IMR-90 (cell line): ENCODE measurements at regions not wholly inside any gene's neighbourhood (a gene's known extent, or its start where the extent isn't known, plus 50 kb on each side); places are given as distances from the start of the nearest gene placed in this dataset.

Source experiments
- ATAC-seq: fragments of 200-7000 bp; cut with Tn5 transposase; 2 replicates; pipeline ENCODE4 v1.9.1; 2020; ENCODE audit warnings: low read depth, mild to moderate bottlenecking, moderate library complexity
- BruUV-seq: library from RNA; stranded (reverse); fragments of 400-500 nt; replicated peaks from 2 replicates; lab custom pipeline; 2021; lab: Mats Ljungman, UMichigan
- CTCF ChIA-PET: fragments of 300-600 bp; formaldehyde crosslinking; extraction: SDS; loops from one replicate; lab custom pipeline; 2021; ENCODE audit warnings: antibody characterized with exemption; lab: Yijun Ruan, JAX
- POLR2A ChIA-PET: fragments of 300-600 bp; sonication (Branson Sonifier 250); formaldehyde crosslinking; loops from one replicate; lab custom pipeline; 2022; ENCODE audit warnings: antibody characterized with exemption; ENCODE audit not compliant: unreplicated experiment; lab: Charles Lee
- DNase-seq: peaks from one replicate; pipeline ENCODE4 v3.0.0; 2013
- H2AFZ ChIP-seq: replicated peaks from 2 replicates; pipeline ENCODE3; 2013; ENCODE audit warnings: low read length, mild to moderate bottlenecking; ENCODE audit not compliant: poor library complexity
- H2AK5ac ChIP-seq: 2 replicates; pipeline ENCODE4 v1.6.1; 2013; ENCODE audit warnings: low read depth, low read length, inconsistent platforms
- H2AK9ac ChIP-seq: replicated peaks from 2 replicates; pipeline ENCODE3; 2013; ENCODE audit warnings: mild to moderate bottlenecking, low read depth, low read length, moderate library complexity; ENCODE audit not compliant: poor library complexity
- H2BK120ac ChIP-seq: 2 replicates; pipeline ENCODE4 v1.6.1; 2013; ENCODE audit warnings: low read depth, low read length, inconsistent platforms
- H2BK15ac ChIP-seq: 3 replicates; pipeline ENCODE4 v1.6.1; 2013; ENCODE audit warnings: low read depth, low read length, inconsistent platforms
- H2BK20ac ChIP-seq: 2 replicates; pipeline ENCODE4 v1.6.1; 2013; ENCODE audit warnings: low read depth, mild to moderate bottlenecking, inconsistent platforms, low read length, moderate library complexity
- H2BK5ac ChIP-seq: 2 replicates; pipeline ENCODE4 v1.6.1; 2013; ENCODE audit warnings: mild to moderate bottlenecking, low read depth, low read length, inconsistent platforms; ENCODE audit not compliant: poor library complexity, severe bottlenecking
- H3K14ac ChIP-seq: replicated peaks from 2 replicates; pipeline ENCODE4 v1.6.1; 2013; ENCODE audit warnings: low read depth, low read length, inconsistent platforms
- H3K18ac ChIP-seq: 2 replicates; pipeline ENCODE4 v1.6.1; 2013; ENCODE audit warnings: low read depth, low read length, control low read depth
- H3K23ac ChIP-seq: 2 replicates; pipeline ENCODE4 v1.6.1; 2013; ENCODE audit warnings: low read depth, low read length, inconsistent platforms
- H3K27ac ChIP-seq: 2 replicates; pipeline ENCODE4 v1.5.1; 2013; ENCODE audit warnings: mild to moderate bottlenecking, control low read depth, low read length; ENCODE audit not compliant: insufficient read depth
- H3K27me3 ChIP-seq: 2 replicates; pipeline ENCODE4 v1.6.1; 2013; ENCODE audit warnings: low read length; ENCODE audit not compliant: control insufficient read depth, insufficient read depth
- H3K36me3 ChIP-seq: 2 replicates; pipeline ENCODE4 v1.6.1; 2013; ENCODE audit warnings: low read length, mixed read lengths; ENCODE audit not compliant: control insufficient read depth, insufficient read depth
- H3K4ac ChIP-seq: 2 replicates; pipeline ENCODE4 v1.6.1; 2013; ENCODE audit warnings: low read depth, low read length, inconsistent platforms
- H3K4me1 ChIP-seq: 2 replicates; pipeline ENCODE4 v1.6.1; 2013; ENCODE audit warnings: low read length, mixed read lengths; ENCODE audit not compliant: control insufficient read depth, insufficient read depth
- H3K4me2 ChIP-seq: 2 replicates; pipeline ENCODE4 v1.6.1; 2013; ENCODE audit warnings: low read depth, mild to moderate bottlenecking, control low read depth, low read length, moderate library complexity
- H3K4me3 ChIP-seq: 2 replicates; pipeline ENCODE4 v1.5.1; 2013; ENCODE audit warnings: low read depth, mild to moderate bottlenecking, control low read depth, low read length, moderate library complexity; ENCODE audit not compliant: insufficient read depth
- H3K56ac ChIP-seq: 2 replicates; pipeline ENCODE4 v1.6.1; 2013; ENCODE audit warnings: low read length, inconsistent platforms; ENCODE audit not compliant: insufficient read depth; ENCODE audit errors: extremely low read depth
- H3K79me1 ChIP-seq, 2 experiments: 2 replicates each; pipeline ENCODE4 v1.6.1; 2013; ENCODE audit warnings: low read length in 2 of 2, inconsistent platforms in 1 of 2, low read depth in 1 of 2
- H3K9ac ChIP-seq: 2 replicates; pipeline ENCODE4 v1.6.1; 2013; ENCODE audit warnings: low read depth, low read length, control low read depth
- H3K9me1 ChIP-seq: 2 replicates; pipeline ENCODE4 v1.6.1; 2013; ENCODE audit warnings: low read length, inconsistent platforms; ENCODE audit not compliant: insufficient read depth
- H3K9me3 ChIP-seq: 2 replicates; pipeline ENCODE4 v1.6.1; 2013; ENCODE audit warnings: low read length; ENCODE audit not compliant: control insufficient read depth, insufficient read depth
- H4K20me1 ChIP-seq: 2 replicates; pipeline ENCODE4 v1.6.1; 2013; ENCODE audit warnings: low read length, inconsistent platforms; ENCODE audit not compliant: insufficient read depth
- H4K5ac ChIP-seq: 2 replicates; pipeline ENCODE4 v1.6.1; 2013; ENCODE audit warnings: mild to moderate bottlenecking, low read depth, low read length, control low read depth
- H4K8ac ChIP-seq, 2 experiments: 2 replicates each; pipeline ENCODE4 v1.6.1; 2013; ENCODE audit warnings: low read depth in 2 of 2, low read length in 2 of 2, control low read depth in 1 of 2, inconsistent platforms in 1 of 2
- H4K91ac ChIP-seq: 2 replicates; pipeline ENCODE4 v1.6.1; 2013; ENCODE audit warnings: low read depth, low read length, inconsistent platforms; ENCODE audit not compliant: insufficient read depth
- BHLHE40 ChIP-seq: fragments of 150-350 bp; IDR thresholded peaks from 2 replicates; pipeline ENCODE4 v1.6.1; 2016; ENCODE audit warnings: mild to moderate bottlenecking, low read depth, low read length
- CHD1 ChIP-seq: IDR thresholded peaks from 2 replicates; pipeline ENCODE4 v1.6.1; 2012; ENCODE audit warnings: low read depth, low read length, improper control_type of control experiment
- ELK1 ChIP-seq: fragments of 150-350 bp; IDR thresholded peaks from 2 replicates; pipeline ENCODE4 v1.6.1; 2016; ENCODE audit warnings: low read depth, mild to moderate bottlenecking, low read length, moderate library complexity, borderline replicate concordance
- FOS ChIP-seq: fragments of 150-350 bp; IDR thresholded peaks from 2 replicates; pipeline ENCODE4 v1.6.1; 2016; ENCODE audit warnings: low read depth, low read length
- MAZ ChIP-seq: IDR thresholded peaks from 2 replicates; pipeline ENCODE4 v1.6.1; 2012; ENCODE audit warnings: low read depth, mild to moderate bottlenecking, low read length, improper control_type of control experiment, moderate library complexity, borderline replicate concordance
- POLR2A ChIP-seq: IDR thresholded peaks from 2 replicates; pipeline ENCODE4 v1.6.1; 2012; ENCODE audit warnings: mild to moderate bottlenecking, low read depth, low read length
- RAD21 ChIP-seq: IDR thresholded peaks from 2 replicates; pipeline ENCODE4 v1.6.1; 2012; ENCODE audit warnings: low read length, improper control_type of control experiment
- RCOR1 ChIP-seq: IDR thresholded peaks from 2 replicates; pipeline ENCODE4 v1.6.1; 2012; ENCODE audit warnings: mild to moderate bottlenecking, low read length, improper control_type of control experiment; ENCODE audit not compliant: insufficient replicate concordance
- RFX5 ChIP-seq: IDR thresholded peaks from 2 replicates; pipeline ENCODE4 v1.8.0; 2012; ENCODE audit warnings: low read depth, mild to moderate bottlenecking, low read length, moderate library complexity
- SMC3 ChIP-seq: fragments of 150-350 bp; IDR thresholded peaks from 2 replicates; pipeline ENCODE4 v1.6.1; 2016; ENCODE audit warnings: low read depth, mild to moderate bottlenecking, antibody characterized with exemption, low read length, moderate library complexity
- dilution Hi-C: fragments of 300-500 bp; cut with HindIII; formaldehyde crosslinking; loops from one replicate; pipeline ENCODE4 v1.14.3; 2018; ENCODE audit warnings: low sequenced_read_pairs; ENCODE audit not compliant: unreplicated experiment
- in situ Hi-C: fragments of 300-500 bp; cut with MboI; formaldehyde crosslinking; loops from 3 replicates; pipeline ENCODE4 v1.14.3; 2019; ENCODE audit warnings: low sequenced_read_pairs, inconsistent platforms, mixed read lengths
- intact Hi-C: fragments of 100-400 bp; cut with micrococcal nuclease; formaldehyde crosslinking; loops from 2 replicates; pipeline ENCODE4 v1.10.0; 2022

- H3K23ac ChIP-seq: no peak overlapping the region
- H3K14ac ChIP-seq: no peak overlapping the region
- no peak overlapping the region for H2AFZ ChIP-seq
- no peaks in the 10 kb centered on the region for H3K79me1 ChIP-seq
- no peak overlapping the region for H4K5ac ChIP-seq
- H2BK15ac ChIP-seq: no peak overlapping the region
- no peaks in the 10 kb centered on the region for H3K27me3 ChIP-seq
- H2AK5ac ChIP-seq: no peak overlapping the region
- CTCF ChIA-PET: no interaction called here
- H3K36me3 ChIP-seq: no peaks in the 10 kb centered on the region
- no peak overlapping the region for H3K18ac ChIP-seq
- no peak overlapping the region for H3K9ac ChIP-seq
- in situ Hi-C loops: no loop called here
- DNase-seq: no peak
- no peak overlapping the region for H3K27ac ChIP-seq
- no peak overlapping the region for H3K4me3 ChIP-seq
- no peak overlapping the region for H2AK9ac ChIP-seq
- no peaks in the 10 kb centered on the region for H3K9me1 ChIP-seq
- no TSS peak for BruUV-seq
- H2BK5ac ChIP-seq: no peak overlapping the region
- no peak overlapping the region for H2BK20ac ChIP-seq
- H3K9me3 ChIP-seq: no peaks in the 10 kb centered on the region
- no peak overlapping the region for H2BK120ac ChIP-seq
- H4K8ac ChIP-seq: no peak overlapping the region
- intact Hi-C loops: no loop called here
- no peak overlapping the region for H3K4me2 ChIP-seq
- no peak for ATAC-seq
- no peak overlapping the region for H3K56ac ChIP-seq
- no peak overlapping the region for H4K91ac ChIP-seq
- POLR2A ChIA-PET: no interaction called here
- no peak overlapping the region for H3K4ac ChIP-seq
- no peaks in the 10 kb centered on the region for H4K20me1 ChIP-seq
- no peaks in the 10 kb centered on the region for H3K4me1 ChIP-seq
- dilution Hi-C loops: no loop called here
- TF ChIP-seq RCOR1 (no peak), MAZ (no peak), BHLHE40 (no peak), SMC3 (no peak), CHD1 (no peak), POLR2A (no peak), RFX5 (no peak), FOS (no peak), RAD21 (no peak), ELK1 (no peak)
Observed at GRCh38 chr9:88312045-88312444, 76.2 kb upstream of the SPIN1 start.
